HG03460 (cell line): ENCODE measurements at regions not wholly inside any gene's neighbourhood (a gene's known extent, or its start where the extent isn't known, plus 50 kb on each side); places are given as distances from the start of the nearest gene placed in this dataset.

ENCODE experiments used
- ATAC-seq: cut with Tn5 transposase; IDR thresholded peaks from one replicate; pipeline ENCODE4 v1.9.1; 2021; ENCODE audit not compliant: unreplicated experiment

DNA sequence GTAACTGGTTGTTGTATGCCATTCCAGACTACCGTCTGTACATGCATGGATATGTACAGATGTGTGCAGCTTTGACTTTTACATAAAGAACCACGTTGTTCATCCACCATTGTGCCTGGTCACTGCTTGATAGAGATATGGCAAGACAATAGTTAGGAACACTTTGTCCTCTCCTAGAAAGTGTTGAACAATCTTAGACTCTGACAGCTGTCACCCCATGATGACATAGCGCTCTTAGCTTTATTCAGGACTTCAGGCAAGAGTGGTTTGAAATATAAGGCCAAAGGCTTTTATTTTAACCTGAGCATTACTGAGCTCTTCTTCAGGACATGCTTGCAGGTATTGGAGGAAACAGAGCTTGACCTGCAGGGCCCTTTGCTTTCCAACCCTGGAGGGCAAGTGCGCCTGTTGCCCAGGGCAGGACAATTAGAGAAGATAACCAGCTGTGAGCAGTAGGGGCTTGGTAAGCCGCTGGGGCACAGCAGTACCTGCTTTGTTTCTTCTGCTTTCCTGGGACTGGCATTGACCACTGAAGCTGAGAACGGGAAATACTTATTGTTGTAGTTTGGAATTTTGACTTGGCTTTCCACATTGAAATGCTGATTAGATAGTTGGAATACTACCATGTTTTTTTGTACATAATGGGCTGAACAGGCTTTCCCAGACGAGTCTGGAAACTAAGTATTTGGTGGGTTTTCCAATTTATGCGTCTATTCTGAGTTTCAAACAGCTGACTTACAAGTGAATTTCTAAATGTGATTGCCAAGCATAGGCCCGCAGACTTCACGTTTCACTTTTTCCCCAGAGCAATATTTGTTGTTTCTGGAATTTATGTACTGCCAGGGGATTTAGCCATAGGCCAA, 51.1 kb downstream of the GARRE1 start:
- no peak for ATAC-seq

GRCh38 chr19:34306213-34306661, 51.9 kb downstream of the GARRE1 start:
- ATAC-seq = no peak

- ATAC-seq = no peak
Observed at GRCh38 chr19:34306824-34307223, 52.5 kb downstream of the GARRE1 start.

DNA sequence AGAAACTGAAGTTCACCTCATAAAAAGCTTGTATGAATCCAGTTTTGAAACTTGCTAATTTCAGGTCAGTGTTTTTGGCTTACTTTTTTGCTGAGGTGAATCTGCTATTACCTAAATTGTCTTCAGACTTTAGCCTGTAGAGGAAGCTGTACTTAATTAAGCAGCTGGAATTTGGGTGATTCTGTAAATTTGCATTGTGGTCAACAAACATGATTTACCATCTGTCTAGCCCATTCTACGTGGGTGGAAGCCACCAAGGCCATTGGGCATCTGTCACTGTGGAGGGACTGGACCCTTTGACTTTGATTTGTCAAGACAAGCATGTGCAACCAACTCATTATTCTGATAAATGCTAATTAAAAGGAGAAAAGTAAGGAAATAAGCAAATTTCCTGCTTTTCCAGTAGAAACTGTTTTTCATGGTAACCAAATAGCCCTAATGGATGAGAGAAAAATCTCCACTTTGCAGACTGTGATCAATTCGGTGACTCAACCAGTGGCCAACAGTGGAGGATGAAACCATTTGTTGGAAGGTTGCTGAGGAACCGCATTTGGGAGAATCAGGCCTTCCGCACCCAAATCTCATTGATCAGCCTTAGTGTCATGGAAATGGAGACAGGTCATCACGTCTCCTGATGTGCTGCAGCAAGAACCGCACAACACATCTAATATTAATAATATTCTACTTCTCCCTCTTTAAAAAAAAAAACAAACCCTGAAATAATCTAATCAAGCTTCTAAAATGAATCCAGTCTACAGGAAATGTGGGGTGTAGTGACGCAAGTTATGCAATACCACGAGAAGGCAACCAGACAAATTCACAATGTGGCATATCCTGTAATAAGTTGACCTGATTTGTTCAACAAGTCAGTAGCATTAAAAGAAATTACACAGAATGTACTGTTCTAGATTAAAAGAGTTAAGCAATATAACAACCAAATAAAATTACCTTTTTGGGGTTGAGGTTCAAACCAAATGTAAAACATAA, 54.3 kb downstream of the GARRE1 start:
- ATAC-seq = no peak

DNA sequence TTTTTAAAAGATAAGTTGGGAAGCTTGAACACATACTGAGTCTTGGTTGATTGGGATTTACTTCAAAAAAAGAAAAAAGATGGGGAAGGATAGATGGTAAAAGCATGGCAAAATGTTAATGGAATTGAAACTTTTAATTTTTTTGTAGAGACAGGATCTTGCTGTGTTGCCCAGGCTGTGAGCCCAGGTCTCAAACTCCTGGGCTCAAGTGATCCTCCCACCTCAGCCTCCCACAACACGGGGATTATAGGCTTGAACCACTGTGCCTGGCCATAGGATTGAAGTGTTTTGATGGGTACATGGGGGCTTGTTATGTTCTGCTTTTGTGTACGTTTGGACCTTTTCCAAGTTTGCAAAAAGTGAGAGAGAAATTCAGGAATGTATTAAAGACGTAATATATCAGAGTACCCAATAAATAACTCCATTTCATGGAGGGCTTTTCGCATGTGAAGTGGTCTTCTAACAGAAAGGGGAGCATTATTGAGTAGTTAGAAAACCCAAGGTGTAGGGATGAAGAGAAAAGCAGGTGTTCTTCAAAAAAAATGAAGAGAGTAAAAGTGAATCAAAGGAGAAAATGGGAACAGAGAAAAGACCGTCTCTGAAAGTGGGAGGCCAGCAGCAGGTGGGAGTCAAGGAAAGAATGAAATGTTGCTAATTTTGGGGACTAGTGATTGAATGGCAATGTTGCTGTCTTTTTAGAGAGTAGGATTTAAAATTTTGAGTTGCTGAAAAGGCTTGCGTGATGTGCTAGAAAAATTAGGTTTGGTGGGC, 55.2 kb downstream of the GARRE1 start:
- ATAC-seq = no peak

- no peak for ATAC-seq
Observed at GRCh38 chr19:34310494-34310981, 54.5 kb upstream of the GPI start.

DNA sequence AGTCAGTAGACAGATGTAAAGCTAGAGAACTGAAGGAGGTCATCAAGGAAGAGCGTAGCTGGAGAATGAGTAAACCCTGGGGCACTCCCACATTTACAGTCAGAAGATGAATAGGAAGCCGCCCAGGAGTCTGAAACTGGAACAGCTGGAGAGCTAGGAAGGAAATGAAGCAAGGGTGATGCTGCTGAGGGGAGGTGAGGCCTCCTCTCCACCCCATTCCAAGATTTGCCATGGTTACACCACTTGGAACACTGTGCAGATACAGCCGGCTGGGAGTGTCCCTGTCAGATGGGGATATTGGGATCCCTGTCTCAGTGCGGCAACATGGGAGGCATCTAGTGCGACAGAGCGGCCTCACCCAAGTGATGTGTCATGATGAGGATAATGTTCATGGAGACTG, 51.8 kb upstream of the GPI start:
- ATAC-seq = no peak

DNA sequence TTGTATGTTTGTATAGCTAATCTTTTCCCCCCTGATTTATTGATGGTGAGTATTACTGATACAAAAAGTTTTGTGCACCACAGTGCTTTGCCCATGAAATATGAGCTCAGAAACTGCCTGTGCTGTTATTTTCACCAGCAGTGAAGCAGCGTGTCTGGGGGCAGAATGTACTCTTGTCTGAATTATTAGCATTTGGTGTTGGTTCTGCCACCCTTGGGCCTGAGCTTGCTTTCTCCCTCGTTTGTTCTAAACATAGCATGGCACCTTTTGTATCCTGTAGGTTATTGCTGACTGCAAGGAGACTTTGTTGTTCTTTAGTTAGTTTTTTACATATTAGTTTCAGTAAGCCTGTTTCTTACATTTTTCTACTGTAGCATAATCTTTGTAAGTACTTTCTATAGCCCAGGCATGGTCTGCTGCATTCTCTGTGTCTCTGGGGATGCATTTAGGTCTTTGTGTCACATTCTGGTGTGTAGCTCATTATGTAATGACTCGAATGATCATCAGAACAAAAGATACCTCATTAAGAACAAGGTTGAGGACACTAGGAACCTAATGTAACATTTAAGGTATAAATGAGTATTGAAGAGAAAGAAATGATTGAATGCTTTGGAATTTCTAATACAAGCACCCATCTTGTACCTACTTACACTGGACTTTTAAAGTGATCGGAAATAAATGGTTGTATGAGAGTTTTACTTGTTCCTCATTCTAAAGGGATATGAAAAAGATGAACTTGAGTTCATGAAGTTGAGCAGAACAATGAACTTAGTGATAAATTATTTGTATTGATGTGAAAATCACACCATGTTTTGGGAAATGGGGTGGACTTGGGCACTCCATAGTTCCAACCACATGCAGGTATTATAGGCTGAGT, 50.3 kb upstream of the GPI start:
- ATAC-seq = peak; percentile 75
